ENCODE measurements at regions not wholly inside any gene's neighbourhood (a gene's known extent, or its start where the extent isn't known, plus 50 kb on each side); places are given as distances from the start of the nearest gene placed in this dataset.
A peak's percentile ranks its signal among the peaks of the same experiment; 100 is the strongest.
"Not testable (repeated sequence)": the region's sequence is repeated elsewhere in the genome, so short reads cannot be mapped to it uniquely, and the experiment has no call there.

DNA sequence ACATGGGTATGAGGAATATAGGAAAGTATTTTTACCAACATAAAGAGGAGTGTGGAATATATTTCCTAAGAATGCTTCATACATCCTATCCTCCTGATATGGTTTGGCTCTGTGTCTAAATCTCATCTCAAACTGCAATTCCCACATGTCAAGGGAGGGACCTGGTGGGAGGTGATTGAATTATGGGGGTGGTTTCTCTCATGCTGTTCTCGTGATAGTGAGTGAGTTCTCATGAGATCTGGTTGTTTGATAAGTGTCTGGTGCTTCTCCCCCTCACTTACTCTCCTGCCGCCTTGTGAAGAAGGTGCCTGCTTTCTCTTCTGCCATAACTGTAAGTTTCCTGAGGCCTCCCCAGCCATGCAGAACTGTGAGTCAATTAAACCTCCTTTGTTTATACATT, 62.2 kb upstream of the CYRIA start:
- DNase-seq; H4K8ac ChIP-seq (ENCODE audit: low read length); H3K4ac ChIP-seq (ENCODE audit: low read depth in 1 of 2, low read length in 2 of 2); H2BK120ac ChIP-seq (ENCODE audit: low read depth, low read length); H2BK5ac ChIP-seq (ENCODE audit: low read depth, low read length, poor library complexity, severe bottlenecking); H3K79me1 ChIP-seq (replicated peaks; ENCODE audit: low read length, poor library complexity, severe bottlenecking); H3K14ac ChIP-seq (ENCODE audit: low read length in 2 of 2); H3K18ac ChIP-seq (ENCODE audit: low read depth in 1 of 2, low read length in 2 of 2); H3K4me3 ChIP-seq (ENCODE audit: insufficient read depth in 1 of 2, low read depth in 1 of 2, low read length in 2 of 2); H3K23ac ChIP-seq (ENCODE audit: low read length in 2 of 2); H3K4me2 ChIP-seq (ENCODE audit: low read length, poor library complexity, severe bottlenecking); H3K27ac ChIP-seq (ENCODE audit: low read length, poor library complexity, severe bottlenecking); H3K36me3 ChIP-seq (ENCODE audit: control insufficient read depth in 1 of 2, insufficient read depth in 2 of 2, low read depth in 1 of 2, low read length in 2 of 2); H4K91ac ChIP-seq (ENCODE audit: low read length); H3K4me1 ChIP-seq (ENCODE audit: control insufficient read depth, insufficient read depth, low read depth, low read length); H3K9me3 ChIP-seq (ENCODE audit: control insufficient read depth, low read length); H2BK15ac ChIP-seq (ENCODE audit: low read depth, poor library complexity, severe bottlenecking); H2AFZ ChIP-seq (ENCODE audit: low read depth, low read length); H2BK12ac ChIP-seq (ENCODE audit: low read length in 2 of 2); H2AK5ac ChIP-seq (ENCODE audit: low read length, severe bottlenecking); H3K27me3 ChIP-seq (ENCODE audit: control insufficient read depth in 1 of 2, insufficient read depth in 1 of 2, low read length in 2 of 2): not testable (repeated sequence)
- H3K9ac ChIP-seq (ENCODE audit: low read length) = peak overlapping the region; percentile 25
- WGBS = no CpG with 5 or more reads among the region's 2 CpGs

DNA sequence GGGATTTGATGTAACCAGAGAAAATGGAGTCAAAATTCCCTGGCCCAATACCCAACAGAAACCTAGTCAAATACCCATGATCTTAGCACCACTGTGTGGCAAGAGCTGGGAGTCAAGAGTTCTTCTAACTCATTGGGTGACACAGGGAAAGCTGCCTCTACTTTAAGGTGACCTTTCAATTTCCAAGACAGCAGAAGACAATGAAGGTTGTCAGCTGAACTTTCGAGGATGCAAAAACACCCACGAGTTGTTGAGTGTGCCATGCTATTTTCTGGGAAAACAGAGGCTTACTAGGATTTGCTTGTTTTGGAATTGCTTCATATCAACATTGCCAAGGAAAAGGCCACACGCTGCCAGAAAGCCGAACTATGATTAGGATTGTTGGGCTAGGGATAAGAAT, 61.6 kb upstream of the CYRIA start:
- Histone ChIP-seq H3K14ac (ENCODE audit: low read length in 2 of 2) (no peak overlapping the region), H4K8ac (ENCODE audit: low read length) (no peak overlapping the region), H3K4me1 (ENCODE audit: control insufficient read depth, insufficient read depth, low read depth, low read length) (no peaks in the 10 kb centered on the region), H3K4me3 (ENCODE audit: insufficient read depth in 1 of 2, low read depth in 1 of 2, low read length in 2 of 2) (no peak overlapping the region), H3K18ac (ENCODE audit: low read depth in 1 of 2, low read length in 2 of 2) (no peak overlapping the region), H3K79me1 (replicated peaks; ENCODE audit: low read length, poor library complexity, severe bottlenecking) (no peaks in the 10 kb centered on the region), H2BK15ac (ENCODE audit: low read depth, poor library complexity, severe bottlenecking) (no peak overlapping the region), H3K4me2 (ENCODE audit: low read length, poor library complexity, severe bottlenecking) (no peak overlapping the region), H2AK5ac (ENCODE audit: low read length, severe bottlenecking) (no peak overlapping the region), H2BK120ac (ENCODE audit: low read depth, low read length) (no peak overlapping the region), H3K27me3 (ENCODE audit: control insufficient read depth in 1 of 2, insufficient read depth in 1 of 2, low read length in 2 of 2) (no peaks in the 10 kb centered on the region), H2AFZ (ENCODE audit: low read depth, low read length) (no peak overlapping the region), H2BK12ac (ENCODE audit: low read length in 2 of 2) (no peak overlapping the region), H3K23ac (ENCODE audit: low read length in 2 of 2) (no peak overlapping the region), H3K27ac (ENCODE audit: low read length, poor library complexity, severe bottlenecking) (no peak overlapping the region), H3K4ac (ENCODE audit: low read depth in 1 of 2, low read length in 2 of 2) (no peak overlapping the region), H3K9me3 (ENCODE audit: control insufficient read depth, low read length) (no peaks in the 10 kb centered on the region), H2BK5ac (ENCODE audit: low read depth, low read length, poor library complexity, severe bottlenecking) (no peak overlapping the region), H3K36me3 (ENCODE audit: control insufficient read depth in 1 of 2, insufficient read depth in 2 of 2, low read depth in 1 of 2, low read length in 2 of 2) (no peaks in the 10 kb centered on the region), H4K91ac (ENCODE audit: low read length) (no peak overlapping the region), H3K9ac (ENCODE audit: low read length) (peak overlapping the region; percentile 25)
- peak; percentile 29 for DNase-seq
- WGBS = 82% methylated on average over 4 of the region's 4 CpGs

DNA sequence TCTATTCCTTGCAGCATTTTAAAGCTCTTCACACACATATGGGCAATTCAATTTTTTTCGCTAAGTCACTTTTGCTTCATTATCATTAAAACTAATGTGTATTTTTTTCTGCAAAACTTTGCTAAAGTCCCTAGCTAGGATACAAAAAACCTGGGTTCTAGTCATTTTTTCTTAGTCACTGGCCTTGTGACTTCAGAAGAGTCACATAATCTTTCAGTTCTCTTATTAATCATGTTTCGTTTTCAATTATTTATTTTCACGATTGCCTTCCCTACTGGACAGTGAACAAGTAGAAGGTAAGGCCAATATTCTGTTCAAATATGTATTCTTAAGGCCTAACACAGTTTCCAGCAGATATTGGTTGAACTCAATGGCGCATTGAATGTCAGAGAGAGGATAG, 60.9 kb upstream of the CYRIA start:
- H3K4me1 ChIP-seq (ENCODE audit: control insufficient read depth, insufficient read depth, low read depth, low read length) = no peaks in the 10 kb centered on the region
- H3K9me3 ChIP-seq (ENCODE audit: control insufficient read depth, low read length) = no peaks in the 10 kb centered on the region
- H3K9ac ChIP-seq (ENCODE audit: low read length) = peak overlapping the region; percentile 25
- H3K18ac ChIP-seq (ENCODE audit: low read depth in 1 of 2, low read length in 2 of 2) = no peak overlapping the region
- no peak overlapping the region for H3K23ac ChIP-seq (ENCODE audit: low read length in 2 of 2)
- DNase-seq = no peak
- 93% methylated on average over 4 of the region's 4 CpGs for WGBS
- H4K8ac ChIP-seq (ENCODE audit: low read length) = no peak overlapping the region
- no peak overlapping the region for H3K4me2 ChIP-seq (ENCODE audit: low read length, poor library complexity, severe bottlenecking)
- no peak overlapping the region for H4K91ac ChIP-seq (ENCODE audit: low read length)
- no peak overlapping the region for H3K4me3 ChIP-seq (ENCODE audit: insufficient read depth in 1 of 2, low read depth in 1 of 2, low read length in 2 of 2)
- H3K4ac ChIP-seq (ENCODE audit: low read depth in 1 of 2, low read length in 2 of 2) = no peak overlapping the region
- H2BK15ac ChIP-seq (ENCODE audit: low read depth, poor library complexity, severe bottlenecking) = no peak overlapping the region
- H2BK5ac ChIP-seq (ENCODE audit: low read depth, low read length, poor library complexity, severe bottlenecking) = no peak overlapping the region
- no peak overlapping the region for H2BK12ac ChIP-seq (ENCODE audit: low read length in 2 of 2)
- no peaks in the 10 kb centered on the region for H3K36me3 ChIP-seq (ENCODE audit: control insufficient read depth in 1 of 2, insufficient read depth in 2 of 2, low read depth in 1 of 2, low read length in 2 of 2)
- no peaks in the 10 kb centered on the region for H3K79me1 ChIP-seq (replicated peaks; ENCODE audit: low read length, poor library complexity, severe bottlenecking)
- H3K14ac ChIP-seq (ENCODE audit: low read length in 2 of 2) = no peak overlapping the region
- H2AK5ac ChIP-seq (ENCODE audit: low read length, severe bottlenecking) = no peak overlapping the region
- H3K27ac ChIP-seq (ENCODE audit: low read length, poor library complexity, severe bottlenecking) = no peak overlapping the region
- peaks cover 0 to under 1% of the 10 kb centered on the region in 2 experiments for H3K27me3 ChIP-seq (ENCODE audit: control insufficient read depth in 1 of 2, insufficient read depth in 1 of 2, low read length in 2 of 2)
- H2AFZ ChIP-seq (ENCODE audit: low read depth, low read length) = no peak overlapping the region
- no peak overlapping the region for H2BK120ac ChIP-seq (ENCODE audit: low read depth, low read length)

DNA sequence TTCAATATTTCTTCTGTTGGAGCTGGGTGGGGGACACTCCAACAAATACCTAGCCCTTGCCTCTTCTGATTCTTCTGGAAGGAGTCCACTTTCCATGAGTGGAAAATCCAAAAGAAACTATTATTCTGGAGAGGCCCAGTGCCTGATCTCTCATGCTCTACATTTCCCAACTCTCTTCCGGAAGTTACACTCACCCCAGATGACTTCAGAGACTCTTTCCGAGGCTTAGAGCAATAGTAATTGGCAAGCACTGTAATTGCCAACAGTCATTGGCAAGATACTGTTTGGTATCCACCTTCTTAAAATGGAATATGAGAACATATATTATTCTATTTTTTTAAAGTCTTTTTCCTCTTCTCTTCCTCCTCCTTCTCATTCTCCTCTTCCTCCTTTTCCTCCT, 60.5 kb upstream of the CYRIA start:
- H3K23ac ChIP-seq (ENCODE audit: low read length in 2 of 2) = no peak overlapping the region
- no peak overlapping the region for H3K14ac ChIP-seq (ENCODE audit: low read length in 2 of 2)
- no peak overlapping the region for H3K4ac ChIP-seq (ENCODE audit: low read depth in 1 of 2, low read length in 2 of 2)
- no peaks in the 10 kb centered on the region for H3K9me3 ChIP-seq (ENCODE audit: control insufficient read depth, low read length)
- no peak overlapping the region for H2BK5ac ChIP-seq (ENCODE audit: low read depth, low read length, poor library complexity, severe bottlenecking)
- no peak overlapping the region for H2BK12ac ChIP-seq (ENCODE audit: low read length in 2 of 2)
- no peak overlapping the region for H4K8ac ChIP-seq (ENCODE audit: low read length)
- H2AK5ac ChIP-seq (ENCODE audit: low read length, severe bottlenecking) = no peak overlapping the region
- H3K79me1 ChIP-seq (replicated peaks; ENCODE audit: low read length, poor library complexity, severe bottlenecking) = no peaks in the 10 kb centered on the region
- H3K9ac ChIP-seq (ENCODE audit: low read length) = no peak overlapping the region
- no peak overlapping the region for H3K18ac ChIP-seq (ENCODE audit: low read depth in 1 of 2, low read length in 2 of 2)
- H3K4me1 ChIP-seq (ENCODE audit: control insufficient read depth, insufficient read depth, low read depth, low read length) = no peaks in the 10 kb centered on the region
- no peak overlapping the region for H2BK15ac ChIP-seq (ENCODE audit: low read depth, poor library complexity, severe bottlenecking)
- no peak overlapping the region for H3K4me3 ChIP-seq (ENCODE audit: insufficient read depth in 1 of 2, low read depth in 1 of 2, low read length in 2 of 2)
- H3K27me3 ChIP-seq (ENCODE audit: control insufficient read depth in 1 of 2, insufficient read depth in 1 of 2, low read length in 2 of 2) = peaks cover 0 to 5% of the 10 kb centered on the region in 2 experiments
- 93% methylated on average over 1 of the region's 2 CpGs for WGBS
- H4K91ac ChIP-seq (ENCODE audit: low read length) = no peak overlapping the region
- no peak overlapping the region for H2BK120ac ChIP-seq (ENCODE audit: low read depth, low read length)
- H3K27ac ChIP-seq (ENCODE audit: low read length, poor library complexity, severe bottlenecking) = no peak overlapping the region
- H2AFZ ChIP-seq (ENCODE audit: low read depth, low read length) = no peak overlapping the region
- no peak overlapping the region for H3K4me2 ChIP-seq (ENCODE audit: low read length, poor library complexity, severe bottlenecking)
- no peaks in the 10 kb centered on the region for H3K36me3 ChIP-seq (ENCODE audit: control insufficient read depth in 1 of 2, insufficient read depth in 2 of 2, low read depth in 1 of 2, low read length in 2 of 2)
- no peak for DNase-seq

Data from mesenchymal stem cell (in vitro differentiated cells and primary cell).